ENCODE measurements at regions not wholly inside any gene's neighbourhood (a gene's known extent, or its start where the extent isn't known, plus 50 kb on each side); places are given as distances from the start of the nearest gene placed in this dataset.
"Not testable (repeated sequence)": the region's sequence is repeated elsewhere in the genome, so short reads cannot be mapped to it uniquely, and the experiment has no call there.

DNA sequence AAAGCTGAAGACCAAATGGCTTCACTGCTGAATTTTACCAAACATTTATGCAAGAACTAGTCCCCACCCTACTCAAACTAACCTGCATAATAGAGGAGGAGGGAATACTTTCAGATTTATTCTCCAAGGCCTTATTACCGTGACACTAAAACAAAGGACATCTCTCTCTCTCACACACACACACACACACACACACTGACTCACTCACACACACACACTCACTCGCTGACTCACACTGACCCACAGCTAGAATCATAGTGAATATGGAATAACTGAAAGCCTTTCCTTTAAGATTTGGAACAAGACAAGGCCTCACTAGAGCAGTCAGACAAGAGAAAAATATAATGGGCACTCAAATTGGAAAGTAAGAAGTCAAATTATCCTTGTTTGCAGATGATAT, 1014.1 kb downstream of the TMTC2 start:
- no peaks in the 10 kb centered on the region for H3K9me3 Mint-ChIP-seq (ENCODE audit: unreplicated experiment)
- peak; percentile 16 for DNase-seq (ENCODE audit: unreplicated experiment)
- intact Hi-C loops (cut with micrococcal nuclease) = no loop called here
- TF ChIP-seq CTCF (IDR thresholded peaks at IDR 0.05; ENCODE audit: unreplicated experiment) = no peak
- no peaks in the 10 kb centered on the region for H3K4me1 Mint-ChIP-seq (ENCODE audit: insufficient read depth, unreplicated experiment)
- ChIA-PET CTCF (no interaction called here), POLR2A (no interaction called here)
- no peak overlapping the region for H3K27ac Mint-ChIP-seq (ENCODE audit: low read depth, unreplicated experiment)
- no TSS peak for BruUV-seq (replicated peaks)
- H3K36me3 Mint-ChIP-seq (ENCODE audit: insufficient read depth, unreplicated experiment) = no peaks in the 10 kb centered on the region
- no peak overlapping the region for H3K4me3 Mint-ChIP-seq (ENCODE audit: unreplicated experiment)
- H3K27me3 Mint-ChIP-seq (ENCODE audit: insufficient read depth, unreplicated experiment) = no peaks in the 10 kb centered on the region

GRCh38 chr12:83696311-83696710, 1009.6 kb downstream of the TMTC2 start:
- CTCF ChIA-PET = interaction anchor here (1.2 kb wide), 1 partner anchor 1011 kb away, joined by 4 read pairs; no protein-coding TSS in a partner anchor
- H3K27ac Mint-ChIP-seq (ENCODE audit: low read depth, unreplicated experiment); H3K9me3 Mint-ChIP-seq (ENCODE audit: unreplicated experiment); H3K36me3 Mint-ChIP-seq (ENCODE audit: insufficient read depth, unreplicated experiment); intact Hi-C loops (cut with micrococcal nuclease); BruUV-seq (replicated peaks); H3K4me1 Mint-ChIP-seq (ENCODE audit: insufficient read depth, unreplicated experiment); POLR2A ChIA-PET; H3K4me3 Mint-ChIP-seq (ENCODE audit: unreplicated experiment); DNase-seq (ENCODE audit: unreplicated experiment); H3K27me3 Mint-ChIP-seq (ENCODE audit: insufficient read depth, unreplicated experiment): not testable (repeated sequence)

GRCh38 chr12:83691730-83692129, 1005.0 kb downstream of the TMTC2 start:
- H3K27ac Mint-ChIP-seq (ENCODE audit: low read depth, unreplicated experiment) = no peak overlapping the region
- no peak for DNase-seq (ENCODE audit: unreplicated experiment)
- no peaks in the 10 kb centered on the region for H3K4me1 Mint-ChIP-seq (ENCODE audit: insufficient read depth, unreplicated experiment)
- no peaks in the 10 kb centered on the region for H3K27me3 Mint-ChIP-seq (ENCODE audit: insufficient read depth, unreplicated experiment)
- ChIA-PET POLR2A (no interaction called here), CTCF (interaction anchor here (0.6 to 0.7 kb wide), 2 partner anchors 247 to 398 kb away, joined by 3 to 6 read pairs; no protein-coding TSS in a partner anchor)
- BruUV-seq (replicated peaks) = no TSS peak
- intact Hi-C loops (cut with micrococcal nuclease) = no loop called here
- H3K36me3 Mint-ChIP-seq (ENCODE audit: insufficient read depth, unreplicated experiment) = no peaks in the 10 kb centered on the region
- no peak for TF ChIP-seq CTCF (IDR thresholded peaks at IDR 0.05; ENCODE audit: unreplicated experiment)
- H3K9me3 Mint-ChIP-seq (ENCODE audit: unreplicated experiment) = no peaks in the 10 kb centered on the region
- no peak overlapping the region for H3K4me3 Mint-ChIP-seq (ENCODE audit: unreplicated experiment)

DNA sequence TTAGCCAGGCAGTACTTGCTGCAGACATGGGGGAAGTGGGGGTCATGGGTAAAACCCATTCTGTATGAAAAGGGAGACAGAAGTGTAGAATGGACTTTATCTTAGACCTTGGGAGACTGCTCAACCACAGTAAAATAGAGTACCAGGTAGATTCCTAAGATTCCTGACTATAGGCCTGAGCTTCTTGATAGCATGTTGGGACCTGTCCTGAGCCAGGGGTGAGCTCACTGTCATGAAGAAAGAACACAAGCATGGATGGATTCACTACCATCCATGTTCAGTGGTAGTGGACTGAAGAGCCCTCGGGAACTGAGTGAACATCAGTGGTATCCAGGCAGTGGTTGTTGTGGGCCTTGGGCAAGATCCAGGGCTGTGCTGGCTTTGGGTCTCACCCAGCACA, 1003.8 kb downstream of the TMTC2 start:
- Mint-ChIP-seq H3K4me3 (ENCODE audit: unreplicated experiment) (no peak overlapping the region), H3K4me1 (ENCODE audit: insufficient read depth, unreplicated experiment) (no peaks in the 10 kb centered on the region), H3K27me3 (ENCODE audit: insufficient read depth, unreplicated experiment) (no peaks in the 10 kb centered on the region), H3K27ac (ENCODE audit: low read depth, unreplicated experiment) (no peak overlapping the region), H3K9me3 (ENCODE audit: unreplicated experiment) (no peaks in the 10 kb centered on the region), H3K36me3 (ENCODE audit: insufficient read depth, unreplicated experiment) (peaks cover 5% of the 10 kb centered on the region)
- POLR2A ChIA-PET = interaction anchor here (0.6 kb wide), 1 partner anchor 23 kb away, joined by 4 read pairs; no protein-coding TSS in a partner anchor
- peak; percentile 6 for DNase-seq (ENCODE audit: unreplicated experiment)
- BruUV-seq (replicated peaks) = no TSS peak
- TF ChIP-seq CTCF (IDR thresholded peaks at IDR 0.05; ENCODE audit: unreplicated experiment) = no peak
- CTCF ChIA-PET = no interaction called here
- intact Hi-C loops (cut with micrococcal nuclease) = no loop called here

GRCh38 chr12:83689333-83689732, 1002.6 kb downstream of the TMTC2 start:
- DNase-seq (ENCODE audit: unreplicated experiment) = no peak
- H3K4me1 Mint-ChIP-seq (ENCODE audit: insufficient read depth, unreplicated experiment) = no peaks in the 10 kb centered on the region
- H3K9me3 Mint-ChIP-seq (ENCODE audit: unreplicated experiment) = peaks cover 4% of the 10 kb centered on the region
- H3K4me3 Mint-ChIP-seq (ENCODE audit: unreplicated experiment) = no peak overlapping the region
- no peak for TF ChIP-seq CTCF (IDR thresholded peaks at IDR 0.05; ENCODE audit: unreplicated experiment)
- no TSS peak for BruUV-seq (replicated peaks)
- ChIA-PET CTCF (no interaction called here), POLR2A (no interaction called here)
- no peak overlapping the region for H3K27ac Mint-ChIP-seq (ENCODE audit: low read depth, unreplicated experiment)
- intact Hi-C loops (cut with micrococcal nuclease) = no loop called here
- H3K27me3 Mint-ChIP-seq (ENCODE audit: insufficient read depth, unreplicated experiment) = no peaks in the 10 kb centered on the region
- H3K36me3 Mint-ChIP-seq (ENCODE audit: insufficient read depth, unreplicated experiment) = peaks cover 6% of the 10 kb centered on the region

Data from MCF 10A (cell line).